ENCODE measurements at regions not wholly inside any gene's neighbourhood (a gene's known extent, or its start where the extent isn't known, plus 50 kb on each side); places are given as distances from the start of the nearest gene placed in this dataset.

DNA sequence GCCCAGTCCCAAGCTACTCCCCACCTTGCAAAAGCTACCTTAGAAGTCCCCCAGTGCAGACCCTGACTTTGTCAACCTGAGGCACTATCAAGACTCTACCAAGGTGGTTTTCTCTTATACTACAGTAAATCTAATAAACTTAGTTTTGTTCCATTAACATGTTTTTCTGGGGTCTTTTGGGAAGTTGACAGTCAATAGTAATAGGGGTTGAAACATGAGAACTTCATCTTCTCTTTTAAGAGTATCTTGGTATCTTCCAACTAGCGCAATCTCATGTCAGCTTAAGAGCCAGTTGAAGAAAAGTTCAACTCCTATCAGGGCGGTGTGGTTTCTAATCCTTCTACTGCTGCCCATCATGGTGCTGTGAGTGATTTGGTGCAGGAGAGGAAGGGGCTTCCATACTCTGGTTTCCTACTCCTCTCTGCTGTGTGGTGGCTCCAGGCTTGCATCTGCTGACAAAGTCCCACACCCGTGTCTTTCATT is 164.2 kb downstream of the FOXA2 start:
- TF ChIP-seq, protein P1, sequence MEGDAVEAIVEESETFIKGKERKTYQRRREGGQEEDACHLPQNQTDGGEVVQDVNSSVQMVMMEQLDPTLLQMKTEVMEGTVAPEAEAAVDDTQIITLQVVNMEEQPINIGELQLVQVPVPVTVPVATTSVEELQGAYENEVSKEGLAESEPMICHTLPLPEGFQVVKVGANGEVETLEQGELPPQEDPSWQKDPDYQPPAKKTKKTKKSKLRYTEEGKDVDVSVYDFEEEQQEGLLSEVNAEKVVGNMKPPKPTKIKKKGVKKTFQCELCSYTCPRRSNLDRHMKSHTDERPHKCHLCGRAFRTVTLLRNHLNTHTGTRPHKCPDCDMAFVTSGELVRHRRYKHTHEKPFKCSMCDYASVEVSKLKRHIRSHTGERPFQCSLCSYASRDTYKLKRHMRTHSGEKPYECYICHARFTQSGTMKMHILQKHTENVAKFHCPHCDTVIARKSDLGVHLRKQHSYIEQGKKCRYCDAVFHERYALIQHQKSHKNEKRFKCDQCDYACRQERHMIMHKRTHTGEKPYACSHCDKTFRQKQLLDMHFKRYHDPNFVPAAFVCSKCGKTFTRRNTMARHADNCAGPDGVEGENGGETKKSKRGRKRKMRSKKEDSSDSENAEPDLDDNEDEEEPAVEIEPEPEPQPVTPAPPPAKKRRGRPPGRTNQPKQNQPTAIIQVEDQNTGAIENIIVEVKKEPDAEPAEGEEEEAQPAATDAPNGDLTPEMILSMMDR (IDR thresholded peaks at IDR 0.05), result no peak
- no peak for TF ChIP-seq EP300 (IDR thresholded peaks at IDR 0.05)
- TF ChIP-seq POLR2A (IDR thresholded peaks at IDR 0.05), result no peak

All from sigmoid colon (tissue), 4 donors.